ENCODE measurements at regions not wholly inside any gene's neighbourhood (a gene's known extent, or its start where the extent isn't known, plus 50 kb on each side); places are given as distances from the start of the nearest gene placed in this dataset.

GRCh38 chr4:3703677-3704521 lies 62.3 kb upstream of the ADRA2C start:
- POLR2A ChIA-PET: no interaction called here

GRCh38 chr4:3703343-3703676 lies 62.9 kb upstream of the ADRA2C start:
- CTCF ChIA-PET: no interaction called here
- POLR2A ChIA-PET: no interaction called here
- no peak overlapping the region for H3K4me3 ChIP-seq (ENCODE audit: control insufficient read depth in 1 of 7, extremely low read depth in 1 of 7, insufficient read depth in 4 of 7, low read depth in 2 of 7, low read length in 6 of 7)
- H3K36me3 ChIP-seq (ENCODE audit: control insufficient read depth in 4 of 4, insufficient read depth in 4 of 4, low read length in 3 of 4): no peaks in the 10 kb centered on the region
- 54% methylated on average over 3 of the region's 5 CpGs for WGBS (ENCODE audit: insufficient coverage)
- no peaks in the 10 kb centered on the region for H3K9me3 ChIP-seq (ENCODE audit: control extremely low read depth in 1 of 5, control insufficient read depth in 4 of 5, insufficient read depth in 2 of 5, low read depth in 1 of 5, low read length in 4 of 5)
- peaks cover 0 to 6% (median 5%) of the 10 kb centered on the region in 4 experiments for H3K4me1 ChIP-seq (ENCODE audit: control extremely low read depth in 1 of 4, control insufficient read depth in 4 of 4, insufficient read depth in 4 of 4, low read length in 3 of 4)
- peaks cover 0 to 78% (median 19%) of the 10 kb centered on the region in 5 experiments for H3K27me3 ChIP-seq (replicated peaks in 2 of 5; ENCODE audit: control insufficient read depth in 4 of 5, insufficient read depth in 5 of 5, low read length in 4 of 5)
- H3K27ac ChIP-seq (ENCODE audit: insufficient read depth in 1 of 2, low read depth in 1 of 2, low read length in 2 of 2, poor library complexity in 1 of 2, severe bottlenecking in 2 of 2): no peak overlapping the region
- no peak for DNase-seq

More at GRCh38 chr4:3703677-3704521, 62.3 kb upstream of the ADRA2C start:
- Histone ChIP-seq H3K36me3 (ENCODE audit: control insufficient read depth in 4 of 4, insufficient read depth in 4 of 4, low read length in 3 of 4) (no peaks in the 10 kb centered on the region), H3K4me3 (ENCODE audit: control insufficient read depth in 1 of 7, extremely low read depth in 1 of 7, insufficient read depth in 4 of 7, low read depth in 2 of 7, low read length in 6 of 7) (no peak overlapping the region), H3K4me1 (ENCODE audit: control extremely low read depth in 1 of 4, control insufficient read depth in 4 of 4, insufficient read depth in 4 of 4, low read length in 3 of 4) (peaks cover 0 to 10% (median 6%) of the 10 kb centered on the region in 4 experiments), H3K27ac (ENCODE audit: insufficient read depth in 1 of 2, low read depth in 1 of 2, low read length in 2 of 2, poor library complexity in 1 of 2, severe bottlenecking in 2 of 2) (no peak overlapping the region), H3K9me3 (ENCODE audit: control extremely low read depth in 1 of 5, control insufficient read depth in 4 of 5, insufficient read depth in 2 of 5, low read depth in 1 of 5, low read length in 4 of 5) (no peaks in the 10 kb centered on the region), H3K27me3 (replicated peaks in 2 of 5; ENCODE audit: control insufficient read depth in 4 of 5, insufficient read depth in 5 of 5, low read length in 4 of 5) (peaks cover 0 to 78% (median 19%) of the 10 kb centered on the region in 5 experiments)
- DNase-seq: no peak
- CTCF ChIA-PET: no interaction called here
- 47% methylated on average over 21 of the region's 29 CpGs for WGBS (ENCODE audit: insufficient coverage)

GRCh38 chr4:3702561-3703221 lies 63.5 kb upstream of the ADRA2C start:
- no peaks in the 10 kb centered on the region for H3K36me3 ChIP-seq (ENCODE audit: control insufficient read depth in 4 of 4, insufficient read depth in 4 of 4, low read length in 3 of 4)
- no peaks in the 10 kb centered on the region for H3K4me1 ChIP-seq (ENCODE audit: control extremely low read depth in 1 of 4, control insufficient read depth in 4 of 4, insufficient read depth in 4 of 4, low read length in 3 of 4)
- no peak for DNase-seq
- H3K9me3 ChIP-seq (ENCODE audit: control extremely low read depth in 1 of 5, control insufficient read depth in 4 of 5, insufficient read depth in 2 of 5, low read depth in 1 of 5, low read length in 4 of 5): peaks cover 0 to 2% (median 1%) of the 10 kb centered on the region in 5 experiments
- no peak overlapping the region for H3K4me3 ChIP-seq (ENCODE audit: control insufficient read depth in 1 of 7, extremely low read depth in 1 of 7, insufficient read depth in 4 of 7, low read depth in 2 of 7, low read length in 6 of 7)
- H3K27ac ChIP-seq (ENCODE audit: insufficient read depth in 1 of 2, low read depth in 1 of 2, low read length in 2 of 2, poor library complexity in 1 of 2, severe bottlenecking in 2 of 2): no peak overlapping the region
- POLR2A ChIA-PET: no interaction called here
- H3K27me3 ChIP-seq (replicated peaks in 2 of 5; ENCODE audit: control insufficient read depth in 4 of 5, insufficient read depth in 5 of 5, low read length in 4 of 5): peaks cover 0 to 78% (median 19%) of the 10 kb centered on the region in 5 experiments
- WGBS (ENCODE audit: insufficient coverage): 65% methylated on average over 10 of the region's 31 CpGs
- CTCF ChIA-PET: interaction anchor here (0.6 kb wide), 1 partner anchor 61 kb away, joined by 3 read pairs; no protein-coding TSS in a partner anchor

- WGBS (ENCODE audit: insufficient coverage): 69% methylated on average over 21 of the region's 29 CpGs
- no peak overlapping the region for H3K27ac ChIP-seq (ENCODE audit: insufficient read depth in 1 of 2, low read depth in 1 of 2, low read length in 2 of 2, poor library complexity in 1 of 2, severe bottlenecking in 2 of 2)
- ChIA-PET POLR2A (no interaction called here), CTCF (interaction anchor here (0.6 kb wide), 1 partner anchor 61 kb away, joined by 3 read pairs; no protein-coding TSS in a partner anchor)
- DNase-seq: no peak
- no peaks in the 10 kb centered on the region for H3K4me1 ChIP-seq (ENCODE audit: control extremely low read depth in 1 of 4, control insufficient read depth in 4 of 4, insufficient read depth in 4 of 4, low read length in 3 of 4)
- H3K4me3 ChIP-seq (ENCODE audit: control insufficient read depth in 1 of 7, extremely low read depth in 1 of 7, insufficient read depth in 4 of 7, low read depth in 2 of 7, low read length in 6 of 7): no peak overlapping the region
- peaks cover 0 to 10% (median 8%) of the 10 kb centered on the region in 5 experiments for H3K9me3 ChIP-seq (ENCODE audit: control extremely low read depth in 1 of 5, control insufficient read depth in 4 of 5, insufficient read depth in 2 of 5, low read depth in 1 of 5, low read length in 4 of 5)
- peaks cover 0 to 73% (median 19%) of the 10 kb centered on the region in 5 experiments for H3K27me3 ChIP-seq (replicated peaks in 2 of 5; ENCODE audit: control insufficient read depth in 4 of 5, insufficient read depth in 5 of 5, low read length in 4 of 5)
- no peaks in the 10 kb centered on the region for H3K36me3 ChIP-seq (ENCODE audit: control insufficient read depth in 4 of 4, insufficient read depth in 4 of 4, low read length in 3 of 4)
Measured at GRCh38 chr4:3701736-3702560, 64.2 kb upstream of the ADRA2C start.

- Histone ChIP-seq H3K9me3 (ENCODE audit: control extremely low read depth in 1 of 5, control insufficient read depth in 4 of 5, insufficient read depth in 2 of 5, low read depth in 1 of 5, low read length in 4 of 5) (peaks cover 5 to 16% (median 11%) of the 10 kb centered on the region in 5 experiments), H3K4me3 (ENCODE audit: control insufficient read depth in 1 of 7, extremely low read depth in 1 of 7, insufficient read depth in 4 of 7, low read depth in 2 of 7, low read length in 6 of 7) (no peak overlapping the region), H3K4me1 (ENCODE audit: control extremely low read depth in 1 of 4, control insufficient read depth in 4 of 4, insufficient read depth in 4 of 4, low read length in 3 of 4) (no peaks in the 10 kb centered on the region), H3K36me3 (ENCODE audit: control insufficient read depth in 4 of 4, insufficient read depth in 4 of 4, low read length in 3 of 4) (no peaks in the 10 kb centered on the region), H3K27ac (ENCODE audit: insufficient read depth in 1 of 2, low read depth in 1 of 2, low read length in 2 of 2, poor library complexity in 1 of 2, severe bottlenecking in 2 of 2) (no peak overlapping the region), H3K27me3 (replicated peaks in 2 of 5; ENCODE audit: control insufficient read depth in 4 of 5, insufficient read depth in 5 of 5, low read length in 4 of 5) (peaks cover 0 to 71% (median 19%) of the 10 kb centered on the region in 5 experiments)
- CTCF ChIA-PET: no interaction called here
- DNase-seq: no peak
- POLR2A ChIA-PET: no interaction called here
- WGBS (ENCODE audit: insufficient coverage): 70% methylated on average over 12 of the region's 12 CpGs
Measured at GRCh38 chr4:3701271-3701734, 64.9 kb upstream of the ADRA2C start.

- CTCF ChIA-PET: no interaction called here
- H3K27ac ChIP-seq (ENCODE audit: insufficient read depth in 1 of 2, low read depth in 1 of 2, low read length in 2 of 2, poor library complexity in 1 of 2, severe bottlenecking in 2 of 2): no peak overlapping the region
- peaks cover 5 to 19% (median 11%) of the 10 kb centered on the region in 5 experiments for H3K9me3 ChIP-seq (ENCODE audit: control extremely low read depth in 1 of 5, control insufficient read depth in 4 of 5, insufficient read depth in 2 of 5, low read depth in 1 of 5, low read length in 4 of 5)
- POLR2A ChIA-PET: no interaction called here
- no peaks in the 10 kb centered on the region for H3K4me1 ChIP-seq (ENCODE audit: control extremely low read depth in 1 of 4, control insufficient read depth in 4 of 4, insufficient read depth in 4 of 4, low read length in 3 of 4)
- H3K36me3 ChIP-seq (ENCODE audit: control insufficient read depth in 4 of 4, insufficient read depth in 4 of 4, low read length in 3 of 4): no peaks in the 10 kb centered on the region
- H3K27me3 ChIP-seq (replicated peaks in 2 of 5; ENCODE audit: control insufficient read depth in 4 of 5, insufficient read depth in 5 of 5, low read length in 4 of 5): peaks cover 0 to 69% (median 16%) of the 10 kb centered on the region in 5 experiments
- no peak for DNase-seq
- 100% methylated on average over 2 of the region's 10 CpGs for WGBS (ENCODE audit: insufficient coverage)
- H3K4me3 ChIP-seq (ENCODE audit: control insufficient read depth in 1 of 7, extremely low read depth in 1 of 7, insufficient read depth in 4 of 7, low read depth in 2 of 7, low read length in 6 of 7): no peak overlapping the region
Measured at GRCh38 chr4:3700736-3701135, 65.4 kb upstream of the ADRA2C start.

Measured in common myeloid progenitor, CD34-positive (primary cell).